ENCODE measurements at regions not wholly inside any gene's neighbourhood (a gene's known extent, or its start where the extent isn't known, plus 50 kb on each side); places are given as distances from the start of the nearest gene placed in this dataset.
"Not testable (repeated sequence)": the region's sequence is repeated elsewhere in the genome, so short reads cannot be mapped to it uniquely, and the experiment has no call there.

DNA sequence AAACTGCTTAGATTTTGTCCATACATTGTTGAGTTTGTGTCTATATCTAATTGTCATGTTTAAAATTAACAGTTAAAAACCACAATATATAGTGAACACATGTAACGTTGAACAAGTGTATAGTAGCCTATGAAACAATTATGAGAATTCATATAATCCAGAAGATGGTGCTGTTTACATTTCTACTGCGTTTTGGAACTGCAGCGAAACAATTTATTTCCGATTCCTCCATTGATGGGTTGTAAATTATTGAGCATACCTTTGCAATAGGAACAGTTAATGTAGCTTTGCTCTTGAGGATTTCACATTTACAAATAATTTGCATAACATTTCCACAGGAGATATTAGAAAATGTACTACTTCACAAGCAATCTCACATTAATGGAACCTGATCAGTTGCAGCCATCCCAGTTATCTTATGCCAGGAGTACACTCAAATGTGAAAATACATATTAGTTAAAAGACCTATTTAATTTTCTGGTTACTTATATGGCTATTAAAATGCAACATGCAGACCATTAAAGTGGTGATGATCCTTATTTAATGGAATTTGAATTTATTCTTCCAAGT, 411.8 kb downstream of the CDH10 start:
- TF ChIP-seq, protein P1, sequence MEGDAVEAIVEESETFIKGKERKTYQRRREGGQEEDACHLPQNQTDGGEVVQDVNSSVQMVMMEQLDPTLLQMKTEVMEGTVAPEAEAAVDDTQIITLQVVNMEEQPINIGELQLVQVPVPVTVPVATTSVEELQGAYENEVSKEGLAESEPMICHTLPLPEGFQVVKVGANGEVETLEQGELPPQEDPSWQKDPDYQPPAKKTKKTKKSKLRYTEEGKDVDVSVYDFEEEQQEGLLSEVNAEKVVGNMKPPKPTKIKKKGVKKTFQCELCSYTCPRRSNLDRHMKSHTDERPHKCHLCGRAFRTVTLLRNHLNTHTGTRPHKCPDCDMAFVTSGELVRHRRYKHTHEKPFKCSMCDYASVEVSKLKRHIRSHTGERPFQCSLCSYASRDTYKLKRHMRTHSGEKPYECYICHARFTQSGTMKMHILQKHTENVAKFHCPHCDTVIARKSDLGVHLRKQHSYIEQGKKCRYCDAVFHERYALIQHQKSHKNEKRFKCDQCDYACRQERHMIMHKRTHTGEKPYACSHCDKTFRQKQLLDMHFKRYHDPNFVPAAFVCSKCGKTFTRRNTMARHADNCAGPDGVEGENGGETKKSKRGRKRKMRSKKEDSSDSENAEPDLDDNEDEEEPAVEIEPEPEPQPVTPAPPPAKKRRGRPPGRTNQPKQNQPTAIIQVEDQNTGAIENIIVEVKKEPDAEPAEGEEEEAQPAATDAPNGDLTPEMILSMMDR (IDR thresholded peaks at IDR 0.05; ENCODE audit: low read depth, low read length, missing control alignments) = no peak
- H3K4me3 ChIP-seq (ENCODE audit: low read depth, low read length) = no peak overlapping the region
- DNase-seq (ENCODE audit: low read depth) = no peak

DNA sequence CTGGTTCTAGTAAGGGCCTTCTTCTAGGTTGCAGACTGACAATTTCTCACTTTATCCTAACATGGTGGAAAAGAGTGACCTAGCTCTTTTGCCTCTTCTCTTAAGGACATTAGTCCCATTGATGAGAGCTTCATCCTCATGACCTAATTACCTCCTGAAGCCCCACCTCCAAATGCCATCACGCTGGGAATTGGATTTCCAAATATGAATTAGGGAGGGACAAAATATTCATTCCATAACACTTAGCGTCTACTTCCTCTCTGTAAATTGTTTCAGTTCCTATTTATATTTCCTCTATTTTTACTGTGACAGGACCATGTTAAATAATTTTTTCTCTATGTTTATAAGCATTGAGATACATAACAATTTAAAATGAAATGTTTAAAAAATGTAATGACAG, 408.8 kb downstream of the CDH10 start:
- DNase-seq (ENCODE audit: low read depth) = no peak
- no peak overlapping the region for H3K4me3 ChIP-seq (ENCODE audit: low read depth, low read length)
- TF ChIP-seq, protein P1 (IDR thresholded peaks at IDR 0.05; ENCODE audit: low read depth, low read length, missing control alignments) = no peak

DNA sequence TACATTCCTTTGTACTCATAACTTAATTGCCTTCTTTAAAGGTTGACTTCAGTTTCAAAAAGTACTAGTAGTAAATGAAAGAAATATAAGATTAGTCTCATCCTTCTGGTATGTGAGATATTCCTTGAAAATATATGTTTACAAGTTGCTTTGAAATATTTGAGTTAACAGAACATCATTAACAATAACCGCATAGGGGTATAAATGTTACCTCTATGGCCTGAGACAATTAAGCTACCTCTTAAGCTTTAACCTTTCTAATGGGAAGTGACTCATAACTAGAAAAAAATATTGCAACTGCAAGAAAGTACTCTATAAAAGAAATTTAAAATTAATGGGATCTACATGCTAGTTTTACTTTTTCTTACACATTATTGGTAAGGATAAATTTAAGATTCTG, 399.0 kb downstream of the CDH10 start:
- no peak for DNase-seq (ENCODE audit: low read depth)
- TF ChIP-seq, protein P1 (IDR thresholded peaks at IDR 0.05; ENCODE audit: low read depth, low read length, missing control alignments) = no peak
- no peak overlapping the region for H3K4me3 ChIP-seq (ENCODE audit: low read depth, low read length)

DNA sequence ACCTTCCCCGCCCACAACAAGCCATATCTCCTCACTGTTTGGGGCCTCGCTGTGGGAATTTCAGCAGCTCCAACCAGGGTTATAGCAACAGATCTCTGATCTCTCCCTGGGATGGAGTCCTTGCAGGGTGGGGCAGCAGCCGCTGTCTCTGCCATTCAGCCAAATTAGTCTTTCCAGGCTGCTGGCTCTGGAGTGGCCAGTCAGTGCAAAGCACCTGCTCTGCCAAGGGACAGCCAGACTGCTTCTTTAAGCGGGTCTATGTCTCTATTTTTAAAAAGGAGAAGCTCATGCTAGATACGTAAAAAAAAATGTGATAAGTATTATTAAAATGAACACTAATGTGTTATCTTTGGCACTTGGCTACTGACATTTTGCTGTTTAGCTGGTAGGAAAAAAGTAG, 380.2 kb downstream of the CDH10 start:
- no peak overlapping the region for H3K4me3 ChIP-seq (ENCODE audit: low read depth, low read length)
- TF ChIP-seq, protein P1 (IDR thresholded peaks at IDR 0.05; ENCODE audit: low read depth, low read length, missing control alignments) = no peak
- DNase-seq (ENCODE audit: low read depth) = no peak

DNA sequence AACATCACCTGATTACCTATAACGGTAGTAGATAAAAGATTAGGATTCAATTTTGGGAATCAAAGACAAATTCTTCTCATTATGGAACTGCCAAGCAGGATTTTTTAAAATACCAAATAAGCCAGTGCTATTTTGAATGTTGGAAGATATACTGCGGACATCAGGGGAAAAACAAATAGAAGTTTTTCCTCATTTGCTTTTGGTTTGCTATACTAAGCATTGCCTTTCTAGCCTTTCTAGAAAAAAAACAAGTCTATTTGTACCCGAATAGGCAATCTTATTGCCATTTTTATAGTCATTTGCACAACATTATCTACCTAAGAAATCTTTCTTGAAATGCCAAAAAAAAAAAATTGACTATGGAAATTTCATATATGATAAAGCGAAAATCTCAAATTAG, 379.5 kb downstream of the CDH10 start:
- no peak for DNase-seq (ENCODE audit: low read depth)
- TF ChIP-seq, protein P1 (IDR thresholded peaks at IDR 0.05; ENCODE audit: low read depth, low read length, missing control alignments) = no peak
- H3K4me3 ChIP-seq (ENCODE audit: low read depth, low read length) = no peak overlapping the region

DNA sequence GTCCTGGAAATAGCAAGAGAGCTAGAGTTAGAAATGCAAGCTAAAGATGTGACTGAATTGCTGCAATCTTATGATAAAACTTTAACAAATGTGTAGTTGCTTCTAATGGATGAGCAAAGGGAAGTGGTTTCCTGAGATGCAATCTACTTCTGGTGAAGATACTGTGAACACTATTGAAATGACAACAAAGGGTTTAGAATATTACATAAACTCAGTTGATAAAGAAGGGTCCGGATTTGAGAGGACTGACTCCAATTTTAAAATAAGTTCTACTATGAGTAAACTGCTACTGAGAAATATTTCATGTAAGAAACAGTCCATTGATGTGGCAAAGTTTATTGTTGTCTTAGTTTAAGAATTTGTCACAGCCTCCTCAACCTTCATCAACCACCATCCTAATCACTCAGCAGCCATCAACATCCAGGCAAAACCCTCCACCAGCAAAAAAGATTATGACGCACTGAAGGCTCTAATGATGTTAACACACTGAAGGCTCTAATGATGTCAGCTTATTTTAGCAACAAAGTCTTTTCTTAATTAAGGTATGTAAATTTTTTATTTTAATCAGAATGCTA, 376.2 kb downstream of the CDH10 start:
- TF ChIP-seq, protein P1 (IDR thresholded peaks at IDR 0.05; ENCODE audit: low read depth, low read length, missing control alignments) = no peak
- DNase-seq (ENCODE audit: low read depth) = no peak
- H3K4me3 ChIP-seq (ENCODE audit: low read depth, low read length) = no peak overlapping the region

DNA sequence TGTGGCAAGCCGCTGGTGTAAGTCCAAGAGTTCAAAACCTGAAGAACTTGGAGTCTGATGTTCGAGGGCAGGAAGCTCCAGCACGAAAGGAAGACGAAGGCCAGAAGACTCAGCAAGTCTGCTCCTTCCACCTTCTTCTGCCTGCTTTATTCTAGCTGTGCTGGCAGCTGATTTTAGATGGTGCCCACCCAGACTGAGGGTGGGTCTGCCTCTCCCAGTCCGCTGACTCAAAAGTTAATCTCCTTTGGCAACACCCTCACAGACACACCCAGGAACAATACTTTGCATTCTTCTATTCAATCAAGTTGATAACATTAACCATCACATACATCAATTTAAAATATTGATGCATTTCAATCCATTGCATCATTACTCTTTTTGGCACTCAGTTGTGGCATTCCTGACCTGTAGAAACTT, 373.1 kb downstream of the CDH10 start:
- not testable (repeated sequence) for H3K4me3 ChIP-seq (ENCODE audit: low read depth, low read length); DNase-seq (ENCODE audit: low read depth)

Measured in GM12864 (cell line).